ENCODE measurements at regions not wholly inside any gene's neighbourhood (a gene's known extent, or its start where the extent isn't known, plus 50 kb on each side); places are given as distances from the start of the nearest gene placed in this dataset.
"Not testable (repeated sequence)": the region's sequence is repeated elsewhere in the genome, so short reads cannot be mapped to it uniquely, and the experiment has no call there.

- not testable (repeated sequence) for TF ChIP-seq REST (IDR thresholded peaks at IDR 0.05; ENCODE audit: insufficient read depth in 1 of 2, low read depth in 2 of 2, low read length in 1 of 2); POLR2AphosphoS5 (IDR thresholded peaks at IDR 0.05; ENCODE audit: low read depth, low read length)
- TF ChIP-seq, protein P1, sequence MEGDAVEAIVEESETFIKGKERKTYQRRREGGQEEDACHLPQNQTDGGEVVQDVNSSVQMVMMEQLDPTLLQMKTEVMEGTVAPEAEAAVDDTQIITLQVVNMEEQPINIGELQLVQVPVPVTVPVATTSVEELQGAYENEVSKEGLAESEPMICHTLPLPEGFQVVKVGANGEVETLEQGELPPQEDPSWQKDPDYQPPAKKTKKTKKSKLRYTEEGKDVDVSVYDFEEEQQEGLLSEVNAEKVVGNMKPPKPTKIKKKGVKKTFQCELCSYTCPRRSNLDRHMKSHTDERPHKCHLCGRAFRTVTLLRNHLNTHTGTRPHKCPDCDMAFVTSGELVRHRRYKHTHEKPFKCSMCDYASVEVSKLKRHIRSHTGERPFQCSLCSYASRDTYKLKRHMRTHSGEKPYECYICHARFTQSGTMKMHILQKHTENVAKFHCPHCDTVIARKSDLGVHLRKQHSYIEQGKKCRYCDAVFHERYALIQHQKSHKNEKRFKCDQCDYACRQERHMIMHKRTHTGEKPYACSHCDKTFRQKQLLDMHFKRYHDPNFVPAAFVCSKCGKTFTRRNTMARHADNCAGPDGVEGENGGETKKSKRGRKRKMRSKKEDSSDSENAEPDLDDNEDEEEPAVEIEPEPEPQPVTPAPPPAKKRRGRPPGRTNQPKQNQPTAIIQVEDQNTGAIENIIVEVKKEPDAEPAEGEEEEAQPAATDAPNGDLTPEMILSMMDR (IDR thresholded peaks at IDR 0.05) = not testable (repeated sequence)
Measured at GRCh38 chr1:184829496-184829895, 74.8 kb upstream of the EDEM3 start.

All from Panc1 (cell line).